Panc1 (cell line): ENCODE measurements at regions not wholly inside any gene's neighbourhood (a gene's known extent, or its start where the extent isn't known, plus 50 kb on each side); places are given as distances from the start of the nearest gene placed in this dataset.
"Not testable (repeated sequence)": the region's sequence is repeated elsewhere in the genome, so short reads cannot be mapped to it uniquely, and the experiment has no call there.

Source experiments
- ATAC-seq: fragments of 200-7000 bp; cut with Tn5 transposase; 2 replicates; pipeline ENCODE4 v1.9.1; 2020; ENCODE audit warnings: mild to moderate bottlenecking, moderate library complexity
- BruUV-seq: library from RNA; stranded (reverse); fragments of 400-500 nt; replicated peaks from 2 replicates; lab custom pipeline; 2021; lab: Mats Ljungman, UMichigan
- CTCF ChIA-PET: fragments of 300-600 bp; sonication (Branson Sonifier 250); formaldehyde crosslinking; loops from one replicate; lab custom pipeline; 2022; ENCODE audit warnings: antibody characterized with exemption; lab: Charles Lee
- POLR2A ChIA-PET: fragments of 300-600 bp; sonication (Branson Sonifier 250); formaldehyde crosslinking; loops from one replicate; lab custom pipeline; 2022; ENCODE audit warnings: antibody characterized with exemption; lab: Charles Lee
- DNase-seq: peaks from one replicate; pipeline ENCODE4 v3.0.0-alpha.2; 2010; ENCODE audit warnings: low read depth, low spot score
- H3K27ac ChIP-seq: 2 replicates; pipeline ENCODE4 v1.5.1; 2011; ENCODE audit warnings: mild to moderate bottlenecking, low read length, inconsistent platforms
- H3K27me3 ChIP-seq: fragments of 200-500 bp; sonication (Bioruptor generic); 2 replicates; pipeline ENCODE4 v1.6.0; 2014; ENCODE audit warnings: low read length, inconsistent platforms; ENCODE audit not compliant: control insufficient read depth, insufficient read depth
- H3K36me3 ChIP-seq: fragments of 200-500 bp; sonication (Bioruptor generic); 2 replicates; pipeline ENCODE4 v1.5.1; 2014; ENCODE audit warnings: inconsistent platforms, mild to moderate bottlenecking, low read length, moderate library complexity; ENCODE audit not compliant: control insufficient read depth, insufficient read depth
- H3K4me1 ChIP-seq: 2 replicates; pipeline ENCODE4 v1.5.1; 2011; ENCODE audit warnings: inconsistent platforms, mild to moderate bottlenecking, low read length, moderate library complexity; ENCODE audit not compliant: control insufficient read depth, insufficient read depth
- H3K4me3 ChIP-seq, 2 experiments: 2 replicates each; pipeline ENCODE4 v1.5.1; 2011 to 2012; ENCODE audit warnings: low read depth in 2 of 2, low read length in 2 of 2, mild to moderate bottlenecking in 2 of 2, inconsistent platforms in 1 of 2, moderate library complexity in 1 of 2
- H3K9me3 ChIP-seq: fragments of 200-500 bp; sonication (Bioruptor generic); 2 replicates; pipeline ENCODE4 v1.5.1; 2014; ENCODE audit warnings: low read depth, mild to moderate bottlenecking, inconsistent platforms, low read length, moderate library complexity; ENCODE audit not compliant: control insufficient read depth, insufficient read depth
- POLR2AphosphoS5 ChIP-seq: IDR thresholded peaks from 2 replicates; pipeline ENCODE4 v1.6.1; 2012; ENCODE audit warnings: mild to moderate bottlenecking, low read depth, low read length, moderate library complexity
- SIN3A ChIP-seq: IDR thresholded peaks from 2 replicates; pipeline ENCODE4 v1.6.1; 2012; ENCODE audit warnings: low read depth, mild to moderate bottlenecking, low read length, moderate library complexity, borderline replicate concordance; ENCODE audit not compliant: insufficient read depth
- TCF7L2 ChIP-seq: IDR thresholded peaks from 2 replicates; pipeline ENCODE4 v1.6.1; 2011; ENCODE audit warnings: mild to moderate bottlenecking, low read depth, low read length, inconsistent platforms
- in situ Hi-C: cut with HindIII; loops from 2 replicates; pipeline ENCODE4 v1.10.0; 2016; ENCODE audit warnings: low sequenced_read_pairs, low pct_unique_long_range_greater_than_20kb
- intact Hi-C: fragments of 100-400 bp; cut with micrococcal nuclease; formaldehyde crosslinking; loops from one replicate; pipeline ENCODE4 v1.10.0; 2022; ENCODE audit not compliant: unreplicated experiment
- TF ChIP-seq, protein P1 (sequence below), 2 experiments: IDR thresholded peaks; 2 replicates each; pipeline ENCODE4 v1.6.1; 2011 to 2012; ENCODE audit warnings: low read depth in 2 of 2, control low read depth in 1 of 2, low read length in 1 of 2, mild to moderate bottlenecking in 1 of 2, moderate library complexity in 1 of 2; ENCODE audit not compliant: insufficient read depth in 1 of 2
- TF ChIP-seq, protein P2 (sequence below): fragments of 450-650 bp; IDR thresholded peaks from 2 replicates; pipeline ENCODE4 v1.5.1; 2017; ENCODE audit warnings: mild to moderate bottlenecking

DNA sequence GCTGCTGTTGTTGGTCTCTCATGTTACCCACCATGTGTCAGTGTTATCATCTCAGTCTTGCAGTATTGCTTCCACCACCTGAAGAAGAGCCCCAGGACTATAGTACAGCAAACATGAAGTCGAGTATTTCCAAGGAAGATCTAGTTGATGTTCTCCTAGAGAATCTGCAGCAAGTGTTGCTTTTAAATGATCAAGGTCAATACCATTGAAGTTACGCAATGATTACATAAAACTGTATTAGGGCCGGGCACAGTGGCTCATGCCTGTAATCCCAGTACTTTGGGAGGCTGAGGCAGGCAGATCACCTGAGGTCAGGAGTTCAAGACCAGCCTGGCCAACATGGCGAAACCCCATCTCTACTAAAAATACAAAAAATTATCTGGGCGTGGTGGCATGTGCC, 173.9 kb downstream of the TJP1 start:
- in situ Hi-C loops, H3K4me1 ChIP-seq, CTCF ChIA-PET, ATAC-seq, H3K9me3 ChIP-seq, BruUV-seq, H3K27ac ChIP-seq, POLR2A ChIA-PET, DNase-seq, H3K27me3 ChIP-seq, H3K4me3 ChIP-seq, H3K36me3 ChIP-seq, intact Hi-C loops: not testable (repeated sequence)

DNA sequence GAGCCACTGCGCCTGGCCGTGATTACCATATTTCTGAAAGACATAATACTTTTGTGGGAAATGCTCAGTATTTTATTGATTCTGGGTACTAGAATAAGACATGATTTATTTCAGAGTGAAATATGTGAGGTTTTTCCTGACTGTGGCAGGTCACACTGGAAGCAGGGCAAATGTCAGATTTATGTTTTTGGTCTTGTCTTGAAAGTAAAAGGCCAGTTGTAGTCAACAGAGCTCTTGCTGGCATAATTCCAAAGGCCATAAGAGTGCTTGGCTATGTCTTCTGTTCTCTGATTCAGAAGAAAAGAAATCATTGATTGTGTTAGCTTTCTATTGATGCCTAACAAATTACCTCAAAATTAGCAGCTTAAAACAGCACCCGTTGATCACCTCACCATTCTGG, 176.4 kb downstream of the TJP1 start:
- ChIA-PET POLR2A (interaction anchor here (0.5 kb wide), 1 partner anchor 648 kb away, joined by 10 read pairs; no protein-coding TSS in a partner anchor), CTCF (no interaction called here)
- no peak for DNase-seq
- in situ Hi-C loops = no loop called here
- Histone ChIP-seq H3K4me1 (no peaks in the 10 kb centered on the region), H3K27ac (no peak overlapping the region), H3K9me3 (no peaks in the 10 kb centered on the region), H3K27me3 (no peaks in the 10 kb centered on the region), H3K36me3 (no peaks in the 10 kb centered on the region), H3K4me3 (no peak overlapping the region)
- intact Hi-C loops = no loop called here
- no peak for ATAC-seq
- BruUV-seq = no TSS peak
- TF ChIP-seq POLR2AphosphoS5 (no peak), SIN3A (no peak)
- TF ChIP-seq, protein P1, sequence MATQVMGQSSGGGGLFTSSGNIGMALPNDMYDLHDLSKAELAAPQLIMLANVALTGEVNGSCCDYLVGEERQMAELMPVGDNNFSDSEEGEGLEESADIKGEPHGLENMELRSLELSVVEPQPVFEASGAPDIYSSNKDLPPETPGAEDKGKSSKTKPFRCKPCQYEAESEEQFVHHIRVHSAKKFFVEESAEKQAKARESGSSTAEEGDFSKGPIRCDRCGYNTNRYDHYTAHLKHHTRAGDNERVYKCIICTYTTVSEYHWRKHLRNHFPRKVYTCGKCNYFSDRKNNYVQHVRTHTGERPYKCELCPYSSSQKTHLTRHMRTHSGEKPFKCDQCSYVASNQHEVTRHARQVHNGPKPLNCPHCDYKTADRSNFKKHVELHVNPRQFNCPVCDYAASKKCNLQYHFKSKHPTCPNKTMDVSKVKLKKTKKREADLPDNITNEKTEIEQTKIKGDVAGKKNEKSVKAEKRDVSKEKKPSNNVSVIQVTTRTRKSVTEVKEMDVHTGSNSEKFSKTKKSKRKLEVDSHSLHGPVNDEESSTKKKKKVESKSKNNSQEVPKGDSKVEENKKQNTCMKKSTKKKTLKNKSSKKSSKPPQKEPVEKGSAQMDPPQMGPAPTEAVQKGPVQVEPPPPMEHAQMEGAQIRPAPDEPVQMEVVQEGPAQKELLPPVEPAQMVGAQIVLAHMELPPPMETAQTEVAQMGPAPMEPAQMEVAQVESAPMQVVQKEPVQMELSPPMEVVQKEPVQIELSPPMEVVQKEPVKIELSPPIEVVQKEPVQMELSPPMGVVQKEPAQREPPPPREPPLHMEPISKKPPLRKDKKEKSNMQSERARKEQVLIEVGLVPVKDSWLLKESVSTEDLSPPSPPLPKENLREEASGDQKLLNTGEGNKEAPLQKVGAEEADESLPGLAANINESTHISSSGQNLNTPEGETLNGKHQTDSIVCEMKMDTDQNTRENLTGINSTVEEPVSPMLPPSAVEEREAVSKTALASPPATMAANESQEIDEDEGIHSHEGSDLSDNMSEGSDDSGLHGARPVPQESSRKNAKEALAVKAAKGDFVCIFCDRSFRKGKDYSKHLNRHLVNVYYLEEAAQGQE (IDR thresholded peaks at IDR 0.05; ENCODE audit: insufficient read depth in 1 of 2, low read depth in 2 of 2, low read length in 1 of 2) = no peak

DNA sequence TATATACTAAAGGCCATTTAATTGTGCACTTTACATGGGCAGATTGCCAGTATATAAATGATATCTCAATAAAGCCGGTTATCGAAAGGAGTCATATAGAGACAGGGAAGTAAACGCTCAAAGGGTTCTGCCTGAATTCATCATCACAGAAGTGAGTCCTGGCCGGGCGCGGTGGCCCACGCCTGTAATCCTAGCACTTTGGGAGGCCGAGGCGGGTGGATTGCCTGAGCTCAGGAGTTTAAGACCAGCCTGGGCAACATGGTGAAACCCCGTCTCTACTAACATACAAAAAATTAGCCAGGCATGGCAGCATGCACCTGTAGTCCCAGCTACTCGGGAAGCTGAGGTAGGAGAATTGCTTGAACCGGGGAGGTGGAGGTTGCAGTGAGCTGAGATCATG, 177.9 kb downstream of the TJP1 start:
- H3K27me3 ChIP-seq, H3K9me3 ChIP-seq, H3K36me3 ChIP-seq, POLR2A ChIA-PET, BruUV-seq, in situ Hi-C loops, H3K4me1 ChIP-seq, ATAC-seq, H3K27ac ChIP-seq, DNase-seq, H3K4me3 ChIP-seq, intact Hi-C loops, CTCF ChIA-PET: not testable (repeated sequence)

DNA sequence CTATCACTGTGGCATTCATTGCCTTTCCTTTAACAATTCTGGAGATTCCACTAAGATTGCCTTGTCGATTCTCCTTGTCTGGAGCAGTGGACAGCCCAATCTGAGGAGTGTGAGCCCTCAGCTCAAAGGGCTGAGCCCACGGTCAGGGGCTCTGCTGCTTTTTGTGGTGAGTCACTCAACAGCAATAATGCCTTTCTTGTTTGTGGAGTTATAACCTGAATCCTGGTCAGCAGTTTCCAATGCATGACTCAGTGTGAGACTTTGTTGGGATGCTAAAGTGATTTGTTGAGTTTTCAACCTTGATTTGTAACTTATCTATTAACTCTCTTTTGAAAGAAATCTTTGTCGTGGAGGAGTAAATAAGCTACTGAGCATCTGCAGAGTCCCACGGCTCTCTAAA, 183.5 kb downstream of the TJP1 start:
- TF ChIP-seq SIN3A (no peak), TCF7L2 (no peak), POLR2AphosphoS5 (no peak)
- TF ChIP-seq, protein P2, sequence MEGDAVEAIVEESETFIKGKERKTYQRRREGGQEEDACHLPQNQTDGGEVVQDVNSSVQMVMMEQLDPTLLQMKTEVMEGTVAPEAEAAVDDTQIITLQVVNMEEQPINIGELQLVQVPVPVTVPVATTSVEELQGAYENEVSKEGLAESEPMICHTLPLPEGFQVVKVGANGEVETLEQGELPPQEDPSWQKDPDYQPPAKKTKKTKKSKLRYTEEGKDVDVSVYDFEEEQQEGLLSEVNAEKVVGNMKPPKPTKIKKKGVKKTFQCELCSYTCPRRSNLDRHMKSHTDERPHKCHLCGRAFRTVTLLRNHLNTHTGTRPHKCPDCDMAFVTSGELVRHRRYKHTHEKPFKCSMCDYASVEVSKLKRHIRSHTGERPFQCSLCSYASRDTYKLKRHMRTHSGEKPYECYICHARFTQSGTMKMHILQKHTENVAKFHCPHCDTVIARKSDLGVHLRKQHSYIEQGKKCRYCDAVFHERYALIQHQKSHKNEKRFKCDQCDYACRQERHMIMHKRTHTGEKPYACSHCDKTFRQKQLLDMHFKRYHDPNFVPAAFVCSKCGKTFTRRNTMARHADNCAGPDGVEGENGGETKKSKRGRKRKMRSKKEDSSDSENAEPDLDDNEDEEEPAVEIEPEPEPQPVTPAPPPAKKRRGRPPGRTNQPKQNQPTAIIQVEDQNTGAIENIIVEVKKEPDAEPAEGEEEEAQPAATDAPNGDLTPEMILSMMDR = no peak
- TF ChIP-seq, protein P1 (IDR thresholded peaks at IDR 0.05; ENCODE audit: insufficient read depth in 1 of 2, low read depth in 2 of 2, low read length in 1 of 2) = no peak
- Histone ChIP-seq H3K9me3 (no peaks in the 10 kb centered on the region), H3K4me3 (no peak overlapping the region), H3K27me3 (no peaks in the 10 kb centered on the region), H3K27ac (no peak overlapping the region), H3K4me1 (no peaks in the 10 kb centered on the region), H3K36me3 (no peaks in the 10 kb centered on the region)
- intact Hi-C loops = no loop called here
- ChIA-PET CTCF (no interaction called here), POLR2A (no interaction called here)
- no TSS peak for BruUV-seq
- in situ Hi-C loops = no loop called here
- ATAC-seq = no peak
- DNase-seq = no peak
